AG04450 (cell line): ENCODE measurements at regions not wholly inside any gene's neighbourhood (a gene's known extent, or its start where the extent isn't known, plus 50 kb on each side); places are given as distances from the start of the nearest gene placed in this dataset.

Source experiments
- CTCF ChIA-PET: fragments of 300-600, 350-600 bp; formaldehyde crosslinking; extraction: SDS; loops from one replicate; lab custom pipeline; 2022; ENCODE audit warnings: antibody characterized with exemption, inconsistent platforms; lab: Charles Lee
- POLR2A ChIA-PET: fragments of 350-600 bp; formaldehyde crosslinking; extraction: SDS; loops from one replicate; lab custom pipeline; 2021; ENCODE audit warnings: antibody characterized with exemption, inconsistent platforms; lab: Yijun Ruan, JAX
- DNase-seq: peaks from one replicate; pipeline ENCODE4 v3.0.0-alpha.2; 2011; ENCODE audit warnings: low read depth, low spot score
- H3K27ac ChIP-seq: one replicate; pipeline ENCODE4 v1.5.1; 2012; ENCODE audit warnings: low read depth, low read length, control low read depth
- H3K27me3 ChIP-seq: one replicate; pipeline ENCODE4 v1.6.0; 2012; ENCODE audit warnings: low read length; ENCODE audit not compliant: control insufficient read depth, insufficient read depth
- H3K4me3 ChIP-seq: 2 replicates; pipeline ENCODE4 v1.5.1; 2011; ENCODE audit warnings: mild to moderate bottlenecking, low read depth, low read length, control low read depth
- H3K9me3 ChIP-seq: 2 replicates; pipeline ENCODE4 v1.5.1; 2012; ENCODE audit warnings: low read length; ENCODE audit not compliant: control insufficient read depth, insufficient read depth
- TF ChIP-seq, protein P1 (sequence below): IDR thresholded peaks from 2 replicates; pipeline ENCODE4 v1.5.1; 2011; ENCODE audit warnings: low read depth, low read length, control low read depth, inconsistent platforms

DNA sequence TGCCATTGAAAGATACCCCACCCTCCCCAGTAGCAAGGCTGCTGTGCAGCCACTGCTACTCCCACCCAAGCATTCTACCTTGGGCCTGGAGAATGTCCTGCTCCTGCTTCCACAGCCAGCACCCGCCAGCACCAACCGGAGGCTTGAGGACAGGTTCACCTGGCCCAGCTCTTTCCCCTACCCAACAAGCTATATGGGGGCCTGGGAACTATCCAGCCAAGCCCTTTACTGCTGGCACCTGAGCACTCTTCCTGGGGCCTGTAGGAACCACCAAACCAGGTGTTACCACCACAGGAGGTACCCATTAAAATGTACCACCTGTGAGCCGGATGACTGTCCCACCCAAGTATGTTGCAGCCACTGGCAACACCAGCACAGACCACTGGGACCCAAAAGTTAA lies 86.1 kb upstream of the GHR start:
- TF ChIP-seq, protein P1, sequence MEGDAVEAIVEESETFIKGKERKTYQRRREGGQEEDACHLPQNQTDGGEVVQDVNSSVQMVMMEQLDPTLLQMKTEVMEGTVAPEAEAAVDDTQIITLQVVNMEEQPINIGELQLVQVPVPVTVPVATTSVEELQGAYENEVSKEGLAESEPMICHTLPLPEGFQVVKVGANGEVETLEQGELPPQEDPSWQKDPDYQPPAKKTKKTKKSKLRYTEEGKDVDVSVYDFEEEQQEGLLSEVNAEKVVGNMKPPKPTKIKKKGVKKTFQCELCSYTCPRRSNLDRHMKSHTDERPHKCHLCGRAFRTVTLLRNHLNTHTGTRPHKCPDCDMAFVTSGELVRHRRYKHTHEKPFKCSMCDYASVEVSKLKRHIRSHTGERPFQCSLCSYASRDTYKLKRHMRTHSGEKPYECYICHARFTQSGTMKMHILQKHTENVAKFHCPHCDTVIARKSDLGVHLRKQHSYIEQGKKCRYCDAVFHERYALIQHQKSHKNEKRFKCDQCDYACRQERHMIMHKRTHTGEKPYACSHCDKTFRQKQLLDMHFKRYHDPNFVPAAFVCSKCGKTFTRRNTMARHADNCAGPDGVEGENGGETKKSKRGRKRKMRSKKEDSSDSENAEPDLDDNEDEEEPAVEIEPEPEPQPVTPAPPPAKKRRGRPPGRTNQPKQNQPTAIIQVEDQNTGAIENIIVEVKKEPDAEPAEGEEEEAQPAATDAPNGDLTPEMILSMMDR: no peak
- DNase-seq: no peak
- ChIA-PET CTCF (no interaction called here), POLR2A (no interaction called here)
- Histone ChIP-seq H3K4me3 (no peak overlapping the region), H3K27ac (no peak overlapping the region), H3K9me3 (no peaks in the 10 kb centered on the region), H3K27me3 (no peaks in the 10 kb centered on the region)

DNA sequence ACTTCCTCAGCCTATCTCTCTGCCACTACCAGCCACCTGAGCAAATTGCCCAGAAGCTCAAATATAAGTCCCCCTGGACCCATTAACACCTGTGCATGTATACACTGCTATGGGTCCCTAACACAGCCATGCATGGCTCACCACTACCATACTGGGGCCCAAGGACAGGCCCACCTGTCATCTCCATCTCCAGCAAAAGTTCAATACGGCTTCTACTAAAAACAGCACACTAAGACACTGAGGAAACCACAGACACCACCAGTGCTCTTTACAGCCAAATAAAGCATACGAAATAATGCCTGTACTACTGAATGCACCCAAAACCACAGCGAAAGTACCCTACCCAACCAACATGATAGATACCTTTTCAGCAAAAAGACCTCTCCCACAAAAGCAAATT lies 85.6 kb upstream of the GHR start:
- Histone ChIP-seq H3K9me3 (no peaks in the 10 kb centered on the region), H3K27me3 (no peaks in the 10 kb centered on the region), H3K27ac (no peak overlapping the region), H3K4me3 (no peak overlapping the region)
- TF ChIP-seq, protein P1: no peak
- ChIA-PET CTCF (no interaction called here), POLR2A (no interaction called here)
- DNase-seq: no peak

DNA sequence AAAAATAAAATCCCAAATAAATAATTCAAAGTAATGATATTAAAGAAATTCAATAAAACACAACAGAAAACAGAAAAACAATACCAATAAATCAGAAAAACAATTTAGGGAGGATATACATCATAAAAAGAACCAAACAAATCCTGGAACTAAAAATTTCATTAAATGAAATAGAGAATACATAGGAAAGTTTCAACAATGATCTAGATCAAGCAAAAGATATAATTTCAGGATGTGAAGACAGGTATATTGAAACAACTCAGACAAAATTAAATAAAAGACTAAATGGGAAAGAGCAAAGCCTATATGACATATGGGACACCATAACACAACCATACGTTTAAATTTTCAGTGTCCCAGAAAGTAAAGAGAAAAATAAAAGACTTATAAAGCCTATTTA lies 85.1 kb upstream of the GHR start:
- Histone ChIP-seq H3K4me3 (no peak overlapping the region), H3K9me3 (no peaks in the 10 kb centered on the region), H3K27me3 (no peaks in the 10 kb centered on the region), H3K27ac (no peak overlapping the region)
- POLR2A ChIA-PET: no interaction called here
- CTCF ChIA-PET: no interaction called here
- TF ChIP-seq, protein P1: no peak
- DNase-seq: no peak

DNA sequence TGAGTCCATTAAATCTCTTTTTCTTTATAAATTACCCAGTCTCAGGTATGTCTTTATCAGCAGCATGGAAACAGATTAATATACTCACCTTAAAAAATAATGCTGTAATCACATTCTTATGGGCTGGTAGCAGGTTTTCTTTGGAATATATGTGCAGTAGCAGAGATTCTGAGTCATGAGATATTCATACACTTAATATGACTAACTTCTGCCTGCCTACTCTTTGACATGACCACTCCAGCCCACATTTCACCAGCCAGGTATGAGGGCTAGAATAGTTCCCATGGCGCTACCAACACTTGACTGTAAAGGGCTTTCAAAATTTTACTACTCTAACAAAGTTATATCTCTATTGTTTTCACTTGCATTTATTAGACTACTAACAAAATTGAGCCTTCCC lies 74.1 kb upstream of the GHR start:
- no peak for DNase-seq
- H3K27me3 ChIP-seq: no peaks in the 10 kb centered on the region
- TF ChIP-seq, protein P1: no peak
- H3K9me3 ChIP-seq: no peaks in the 10 kb centered on the region
- H3K4me3 ChIP-seq: no peak overlapping the region
- POLR2A ChIA-PET: no interaction called here
- CTCF ChIA-PET: no interaction called here
- no peak overlapping the region for H3K27ac ChIP-seq

DNA sequence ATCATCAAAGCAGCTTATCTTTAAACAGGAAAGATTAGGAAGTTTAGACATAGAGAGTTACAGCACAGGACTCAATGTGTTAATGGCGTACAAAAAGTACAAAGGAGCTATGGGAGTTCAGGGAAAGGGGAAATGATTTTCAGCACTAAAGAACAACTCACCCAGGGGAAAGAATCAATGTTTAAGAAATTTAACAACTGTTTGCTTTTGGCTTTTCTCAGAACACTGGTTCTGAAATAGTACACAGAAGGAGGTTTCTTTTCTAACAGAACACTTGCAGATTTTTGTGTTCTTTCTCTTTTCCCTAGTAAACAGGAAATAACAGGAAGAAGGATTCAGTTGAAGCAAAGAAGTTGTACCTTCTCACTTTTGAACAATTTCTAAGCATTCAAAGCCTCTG lies 71.3 kb upstream of the GHR start:
- H3K27ac ChIP-seq: no peak overlapping the region
- no peak overlapping the region for H3K4me3 ChIP-seq
- H3K27me3 ChIP-seq: no peaks in the 10 kb centered on the region
- TF ChIP-seq, protein P1: no peak
- no peak for DNase-seq
- no peaks in the 10 kb centered on the region for H3K9me3 ChIP-seq
- POLR2A ChIA-PET: no interaction called here
- CTCF ChIA-PET: no interaction called here
